HL-60 (cell line): ENCODE measurements at regions not wholly inside any gene's neighbourhood (a gene's known extent, or its start where the extent isn't known, plus 50 kb on each side); places are given as distances from the start of the nearest gene placed in this dataset.

ENCODE experiments used
- GABPA ChIP-seq: IDR thresholded peaks from 2 replicates; pipeline ENCODE4 v1.6.1; 2012; ENCODE audit warnings: low read depth
- POLR2AphosphoS5 ChIP-seq: IDR thresholded peaks from 2 replicates; pipeline ENCODE4 v1.6.1; 2012; ENCODE audit warnings: low read depth
- TF ChIP-seq, protein P1 (sequence below): IDR thresholded peaks from one replicate; pipeline ENCODE4 v1.5.1; 2011; ENCODE audit warnings: low read length, control low read depth, inconsistent platforms; ENCODE audit not compliant: insufficient read depth

DNA sequence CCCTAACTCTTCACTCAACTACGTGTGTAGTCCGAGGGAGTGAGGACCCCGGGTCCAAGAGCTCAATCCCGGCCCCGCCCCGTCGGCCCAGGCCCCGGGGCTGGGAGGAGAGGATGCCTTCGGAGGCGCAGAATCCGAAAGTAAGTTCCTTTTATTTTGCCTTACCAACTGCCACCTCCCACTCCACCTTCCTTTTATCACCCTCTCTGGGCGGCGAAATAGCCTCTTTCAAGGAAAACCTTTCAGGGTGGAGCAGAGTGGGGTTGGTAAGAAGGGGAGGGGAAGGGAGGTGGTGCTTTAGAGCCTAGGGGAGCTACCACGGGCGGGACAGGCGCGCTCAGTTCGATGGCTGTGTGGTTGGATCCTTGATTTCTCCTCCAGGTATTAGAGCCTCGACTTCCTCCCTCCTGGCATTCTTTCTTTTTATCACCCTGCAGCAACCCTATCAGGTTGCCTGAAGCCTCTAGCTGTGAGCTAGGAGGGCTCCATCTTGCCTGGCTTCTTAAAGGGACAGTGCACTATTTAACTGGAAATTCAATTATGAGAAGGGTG is 191.2 kb downstream of the RRAGB start:
- TF ChIP-seq, protein P1, sequence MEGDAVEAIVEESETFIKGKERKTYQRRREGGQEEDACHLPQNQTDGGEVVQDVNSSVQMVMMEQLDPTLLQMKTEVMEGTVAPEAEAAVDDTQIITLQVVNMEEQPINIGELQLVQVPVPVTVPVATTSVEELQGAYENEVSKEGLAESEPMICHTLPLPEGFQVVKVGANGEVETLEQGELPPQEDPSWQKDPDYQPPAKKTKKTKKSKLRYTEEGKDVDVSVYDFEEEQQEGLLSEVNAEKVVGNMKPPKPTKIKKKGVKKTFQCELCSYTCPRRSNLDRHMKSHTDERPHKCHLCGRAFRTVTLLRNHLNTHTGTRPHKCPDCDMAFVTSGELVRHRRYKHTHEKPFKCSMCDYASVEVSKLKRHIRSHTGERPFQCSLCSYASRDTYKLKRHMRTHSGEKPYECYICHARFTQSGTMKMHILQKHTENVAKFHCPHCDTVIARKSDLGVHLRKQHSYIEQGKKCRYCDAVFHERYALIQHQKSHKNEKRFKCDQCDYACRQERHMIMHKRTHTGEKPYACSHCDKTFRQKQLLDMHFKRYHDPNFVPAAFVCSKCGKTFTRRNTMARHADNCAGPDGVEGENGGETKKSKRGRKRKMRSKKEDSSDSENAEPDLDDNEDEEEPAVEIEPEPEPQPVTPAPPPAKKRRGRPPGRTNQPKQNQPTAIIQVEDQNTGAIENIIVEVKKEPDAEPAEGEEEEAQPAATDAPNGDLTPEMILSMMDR, result no peak
- no peak for TF ChIP-seq GABPA
- TF ChIP-seq POLR2AphosphoS5, result no peak
